Gastrocnemius medialis (tissue), 4 donors: ENCODE measurements at regions not wholly inside any gene's neighbourhood (a gene's known extent, or its start where the extent isn't known, plus 50 kb on each side); places are given as distances from the start of the nearest gene placed in this dataset.

ENCODE experiments used
- CTCF ChIP-seq, 5 experiments: fragments of 450-650 bp in 3 of 5; fragments of 200-600 bp in 2 of 5; sonication (generic) in 2 of 5; IDR thresholded peaks in 4 of 5; conservative IDR thresholded peaks in 1 of 5; 1 replicate in 4 of 5; 2 replicates in 1 of 5; pipeline ENCODE4 v1.5.1; 2016 to 2019; ENCODE audit warnings: antibody characterized with exemption in 5 of 5, mild to moderate bottlenecking in 3 of 5, moderate library complexity in 3 of 5
- POLR2A ChIP-seq, 2 donors: fragments of 450-650 bp; IDR thresholded peaks; one replicate each; pipeline ENCODE4 v1.6.1; 2017; ENCODE audit warnings: antibody characterized with exemption in 2 of 2, mild to moderate bottlenecking in 2 of 2, moderate library complexity in 2 of 2

DNA sequence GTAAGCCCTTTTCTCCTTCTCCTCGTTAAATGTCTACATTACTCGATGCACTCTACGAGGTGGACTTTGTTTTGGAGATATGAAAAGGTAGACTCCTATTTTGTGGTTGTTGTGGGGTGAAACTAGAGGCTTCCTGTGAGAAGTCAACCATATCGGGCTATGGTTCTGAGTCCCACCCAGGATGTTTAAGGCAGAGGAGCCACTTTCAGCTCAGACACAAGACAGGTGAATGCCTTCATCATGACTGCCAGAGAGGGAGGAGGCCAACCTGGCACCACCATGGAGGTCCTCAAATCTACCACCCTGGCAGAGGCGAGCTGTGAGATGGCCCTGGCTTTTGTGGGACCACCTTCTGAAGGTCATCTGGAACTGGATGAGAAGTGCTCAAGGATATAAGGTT, 154.4 kb upstream of the KLF3 start:
- TF ChIP-seq CTCF (IDR thresholded peaks at IDR 0.05 in 4 of 5, conservative IDR thresholded peaks at IDR 0.05 in 1 of 5) (no peak), POLR2A (IDR thresholded peaks at IDR 0.05) (no peak)
